H9 (cell line): ENCODE measurements at regions not wholly inside any gene's neighbourhood (a gene's known extent, or its start where the extent isn't known, plus 50 kb on each side); places are given as distances from the start of the nearest gene placed in this dataset.

Experiments
- DNase-seq: peaks from one replicate; pipeline ENCODE4 v3.0.0-alpha.2; 2017
- H2AFZ ChIP-seq: one replicate; pipeline ENCODE4 v1.6.1; 2013; ENCODE audit warnings: mild to moderate bottlenecking, low read length, control low read depth, moderate library complexity
- H2AK5ac ChIP-seq: 2 replicates; pipeline ENCODE4 v1.6.1; 2013; ENCODE audit warnings: low read length, control low read depth, mixed read lengths; ENCODE audit not compliant: insufficient read length
- H2BK120ac ChIP-seq: one replicate; pipeline ENCODE4 v1.6.1; 2013; ENCODE audit warnings: low read depth, mild to moderate bottlenecking, low read length, control low read depth, inconsistent platforms; ENCODE audit not compliant: poor library complexity, severe bottlenecking
- H2BK12ac ChIP-seq: 2 replicates; pipeline ENCODE4 v1.6.1; 2013; ENCODE audit warnings: low read length, control low read depth, mixed read lengths, low read depth; ENCODE audit not compliant: insufficient read length
- H2BK15ac ChIP-seq: 2 replicates; pipeline ENCODE4 v1.6.1; 2013; ENCODE audit warnings: low read depth, low read length, control low read depth
- H2BK20ac ChIP-seq: one replicate; pipeline ENCODE4 v1.6.1; 2013; ENCODE audit warnings: low read depth, mild to moderate bottlenecking, low read length, control low read depth, inconsistent platforms; ENCODE audit not compliant: poor library complexity, severe bottlenecking
- H2BK5ac ChIP-seq: 2 replicates; pipeline ENCODE4 v1.6.1; 2013; ENCODE audit warnings: low read length, control low read depth, mixed read lengths; ENCODE audit not compliant: insufficient read length
- H3K14ac ChIP-seq: 2 replicates; pipeline ENCODE4 v1.6.1; 2013; ENCODE audit warnings: low read length, control low read depth; ENCODE audit not compliant: insufficient read depth
- H3K18ac ChIP-seq: 2 replicates; pipeline ENCODE4 v1.6.1; 2013; ENCODE audit warnings: low read depth, mild to moderate bottlenecking, mixed read lengths, low read length, control low read depth; ENCODE audit not compliant: insufficient read length
- H3K23ac ChIP-seq: 2 replicates; pipeline ENCODE4 v1.6.1; 2013; ENCODE audit warnings: low read length, control low read depth, mixed read lengths, low read depth; ENCODE audit not compliant: insufficient read length
- H3K23me2 ChIP-seq: 2 replicates; pipeline ENCODE4 v1.6.1; 2013; ENCODE audit warnings: low read depth, mild to moderate bottlenecking, mixed read lengths, low read length, control low read depth; ENCODE audit not compliant: insufficient read length, poor library complexity, severe bottlenecking
- H3K27ac ChIP-seq: 2 replicates; pipeline ENCODE4 v1.5.1; 2013; ENCODE audit warnings: low read length, control low read depth, mixed read lengths, low read depth; ENCODE audit not compliant: insufficient read length
- H3K27me3 ChIP-seq: 2 replicates; pipeline ENCODE4 v1.6.1; 2013; ENCODE audit warnings: low read length, control low read depth, inconsistent platforms; ENCODE audit not compliant: insufficient read depth
- H3K4ac ChIP-seq: 2 replicates; pipeline ENCODE4 v1.6.1; 2013; ENCODE audit warnings: low read depth, mild to moderate bottlenecking, control low read depth, inconsistent platforms, low read length, moderate library complexity
- H3K4me1 ChIP-seq: 2 replicates; pipeline ENCODE4 v1.6.1; 2013; ENCODE audit warnings: low read length, control low read depth, inconsistent platforms; ENCODE audit not compliant: insufficient read depth
- H3K4me2 ChIP-seq: 2 replicates; pipeline ENCODE4 v1.6.1; 2013; ENCODE audit warnings: low read length, control low read depth, mixed read lengths; ENCODE audit not compliant: insufficient read length, insufficient read depth
- H3K56ac ChIP-seq: 2 replicates; pipeline ENCODE4 v1.6.1; 2013; ENCODE audit warnings: low read depth, mild to moderate bottlenecking, mixed read lengths, low read length, control low read depth; ENCODE audit not compliant: insufficient read length
- H3K79me1 ChIP-seq: 2 replicates; pipeline ENCODE4 v1.6.1; 2013; ENCODE audit warnings: low read depth, mild to moderate bottlenecking, moderate library complexity, low read length, control low read depth, inconsistent platforms; ENCODE audit not compliant: insufficient read depth, poor library complexity, severe bottlenecking
- H3K79me2 ChIP-seq: 2 replicates; pipeline ENCODE4 v1.6.1; 2013; ENCODE audit warnings: low read length, control low read depth, inconsistent platforms; ENCODE audit not compliant: insufficient read depth
- H3K9ac ChIP-seq: 2 replicates; pipeline ENCODE4 v1.6.1; 2013; ENCODE audit warnings: low read length, control low read depth, mixed read lengths; ENCODE audit not compliant: insufficient read length; ENCODE audit errors: extremely low read depth
- H3K9me3 ChIP-seq: one replicate; pipeline ENCODE4 v1.6.1; 2013; ENCODE audit warnings: low read depth, low read length, inconsistent platforms; ENCODE audit not compliant: control insufficient read depth
- H3T11ph ChIP-seq: one replicate; pipeline ENCODE4 v1.6.1; 2013; ENCODE audit warnings: mild to moderate bottlenecking, low read length, control low read depth, inconsistent platforms
- H4K20me1 ChIP-seq: one replicate; pipeline ENCODE4 v1.6.1; 2013; ENCODE audit not compliant: control insufficient read depth, insufficient read length, insufficient read depth
- H4K5ac ChIP-seq: 2 replicates; pipeline ENCODE4 v1.6.1; 2013; ENCODE audit warnings: low read depth, mild to moderate bottlenecking, mixed read lengths, low read length, control low read depth; ENCODE audit not compliant: insufficient read length
- H4K8ac ChIP-seq: replicated peaks from 2 replicates; pipeline ENCODE4 v1.6.1; 2013; ENCODE audit warnings: low read length, control low read depth, mixed read lengths, low read depth; ENCODE audit not compliant: insufficient read length
- H4K91ac ChIP-seq: 2 replicates; pipeline ENCODE4 v1.6.1; 2013; ENCODE audit warnings: low read depth, mild to moderate bottlenecking, moderate library complexity, mixed read lengths, low read length, control low read depth; ENCODE audit not compliant: insufficient read length
- H3K27ac Mint-ChIP-seq, 3 experiments: 2 replicates in 2 of 3; 3 replicates in 1 of 3; pipeline ENCODE4 v1.8.0; 2020 to 2021; ENCODE audit warnings: mixed read lengths in 3 of 3, mild to moderate bottlenecking in 1 of 3, moderate library complexity in 1 of 3
- H3K27me3 Mint-ChIP-seq: 2 replicates; pipeline ENCODE4 v1.8.0; 2021; ENCODE audit warnings: low read depth, mild to moderate bottlenecking, moderate library complexity, mixed read lengths
- H3K36me3 Mint-ChIP-seq, 3 experiments: 2 replicates in 2 of 3; 3 replicates in 1 of 3; pipeline ENCODE4 v1.8.0; 2020 to 2021; ENCODE audit warnings: low read depth in 3 of 3, mixed read lengths in 3 of 3; ENCODE audit not compliant: insufficient read depth in 1 of 3
- H3K4me1 Mint-ChIP-seq, 2 experiments: 2 replicates each; pipeline ENCODE4 v1.8.0; 2020; ENCODE audit warnings: mixed read lengths in 2 of 2
- H3K4me3 Mint-ChIP-seq, 2 experiments: 2 replicates in 1 of 2; 3 replicates in 1 of 2; pipeline ENCODE4 v1.8.0; 2020 to 2021; ENCODE audit warnings: mild to moderate bottlenecking in 2 of 2, mixed read lengths in 2 of 2, moderate library complexity in 1 of 2
- H3K9me3 Mint-ChIP-seq, 2 experiments: 2 replicates in 1 of 2; 3 replicates in 1 of 2; pipeline ENCODE4 v1.8.0; 2020; ENCODE audit warnings: mild to moderate bottlenecking in 2 of 2, mixed read lengths in 2 of 2, moderate library complexity in 1 of 2
- WGBS: extraction: QIAGEN DNeasy Blood & Tissue Kit; methylation state at CpG from one replicate; pipeline ENCODE4 v1.1.7; 2013; ENCODE audit warnings: missing lambda C conversion rate, low lambda C conversion rate, mixed read lengths; ENCODE audit not compliant: insufficient read length; ENCODE audit errors: extremely low coverage; 5-methylcytosine and 5-hydroxymethylcytosine counted together
- TF ChIP-seq, protein P1 (sequence below): fragments of 200-600 bp; sonication (generic); conservative IDR thresholded peaks from 3 replicates; pipeline ENCODE4 v1.8.0; 2021; ENCODE audit warnings: antibody characterized with exemption, mild to moderate bottlenecking

DNA sequence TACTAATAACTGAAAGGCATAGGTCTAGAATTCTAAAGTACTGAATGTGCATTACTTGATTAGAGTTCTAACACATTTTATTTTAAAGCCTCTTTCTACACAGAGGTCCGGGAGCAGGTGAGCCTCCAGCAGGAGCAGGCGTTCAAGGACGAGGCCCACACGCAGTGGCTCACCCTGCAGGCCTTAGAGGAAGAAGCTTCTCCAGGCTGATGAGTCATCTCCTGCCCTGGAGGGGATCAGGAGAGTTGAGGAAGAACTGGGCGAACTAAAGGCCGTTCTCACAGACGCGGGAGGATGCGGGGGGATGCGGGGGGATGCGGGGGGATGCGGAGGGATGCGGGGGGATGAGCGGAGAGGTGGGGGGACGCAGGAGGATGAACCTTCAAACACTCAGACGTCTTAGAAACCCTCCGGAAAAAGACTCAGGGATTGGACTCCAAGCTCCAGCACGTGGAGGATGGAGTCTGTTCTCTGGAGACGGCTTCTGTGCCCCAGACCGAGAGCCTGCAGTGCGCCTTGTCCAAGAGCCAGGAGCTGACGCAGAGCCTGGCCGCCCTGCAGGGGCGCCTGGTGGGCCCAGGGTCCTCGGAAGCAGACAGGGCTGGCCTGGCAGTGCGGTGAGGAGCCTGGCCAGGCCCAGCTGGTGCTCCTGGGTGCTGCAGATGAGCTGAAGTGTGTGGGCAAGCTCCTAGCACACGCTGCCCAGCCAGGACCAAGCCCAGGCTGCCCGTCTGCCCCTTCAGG is 433.7 kb upstream of the TPK1 start:
- H2BK120ac ChIP-seq, result no peak overlapping the region
- no peak overlapping the region for H3K14ac ChIP-seq
- no peak overlapping the region for H3K4me2 ChIP-seq
- H4K91ac ChIP-seq, result no peak overlapping the region
- H2AK5ac ChIP-seq, result no peak overlapping the region
- no peak overlapping the region for H2BK12ac ChIP-seq
- peak; percentile 32 for DNase-seq
- H2BK20ac ChIP-seq, result no peak overlapping the region
- H3K79me1 ChIP-seq, result no peaks in the 10 kb centered on the region
- H3K9ac ChIP-seq, result no peak overlapping the region
- no peaks in the 10 kb centered on the region for H4K20me1 ChIP-seq
- H2BK15ac ChIP-seq, result no peak overlapping the region
- no CpG with 5 or more reads among the region's 28 CpGs for WGBS
- H3K18ac ChIP-seq, result no peak overlapping the region
- H2AFZ ChIP-seq, result no peak overlapping the region
- no peak overlapping the region for H4K5ac ChIP-seq
- no peak overlapping the region for H3K23ac ChIP-seq
- no peak overlapping the region for H4K8ac ChIP-seq
- Mint-ChIP-seq H3K27me3 (no peaks in the 10 kb centered on the region), H3K27ac (no peak overlapping the region), H3K4me1 (no peaks in the 10 kb centered on the region), H3K36me3 (peaks cover 0 to 7% (median 0%) of the 10 kb centered on the region in 3 experiments; a peak in 2 of 7 replicates), H3K4me3 (no peak overlapping the region), H3K9me3 (peaks cover 12 to 18% of the 10 kb centered on the region in 2 experiments; a peak in 4 of 5 replicates)
- no peaks in the 10 kb centered on the region for H3K4me1 ChIP-seq
- no peaks in the 10 kb centered on the region for H3K79me2 ChIP-seq
- TF ChIP-seq, protein P1, sequence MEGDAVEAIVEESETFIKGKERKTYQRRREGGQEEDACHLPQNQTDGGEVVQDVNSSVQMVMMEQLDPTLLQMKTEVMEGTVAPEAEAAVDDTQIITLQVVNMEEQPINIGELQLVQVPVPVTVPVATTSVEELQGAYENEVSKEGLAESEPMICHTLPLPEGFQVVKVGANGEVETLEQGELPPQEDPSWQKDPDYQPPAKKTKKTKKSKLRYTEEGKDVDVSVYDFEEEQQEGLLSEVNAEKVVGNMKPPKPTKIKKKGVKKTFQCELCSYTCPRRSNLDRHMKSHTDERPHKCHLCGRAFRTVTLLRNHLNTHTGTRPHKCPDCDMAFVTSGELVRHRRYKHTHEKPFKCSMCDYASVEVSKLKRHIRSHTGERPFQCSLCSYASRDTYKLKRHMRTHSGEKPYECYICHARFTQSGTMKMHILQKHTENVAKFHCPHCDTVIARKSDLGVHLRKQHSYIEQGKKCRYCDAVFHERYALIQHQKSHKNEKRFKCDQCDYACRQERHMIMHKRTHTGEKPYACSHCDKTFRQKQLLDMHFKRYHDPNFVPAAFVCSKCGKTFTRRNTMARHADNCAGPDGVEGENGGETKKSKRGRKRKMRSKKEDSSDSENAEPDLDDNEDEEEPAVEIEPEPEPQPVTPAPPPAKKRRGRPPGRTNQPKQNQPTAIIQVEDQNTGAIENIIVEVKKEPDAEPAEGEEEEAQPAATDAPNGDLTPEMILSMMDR, result no peak
- H3K27me3 ChIP-seq, result no peaks in the 10 kb centered on the region
- no peak overlapping the region for H3K4ac ChIP-seq
- no peak overlapping the region for H3K27ac ChIP-seq
- H3K9me3 ChIP-seq, result no peaks in the 10 kb centered on the region
- no peak overlapping the region for H3T11ph ChIP-seq
- no peak overlapping the region for H2BK5ac ChIP-seq
- no peak overlapping the region for H3K56ac ChIP-seq
- H3K23me2 ChIP-seq, result no peaks in the 10 kb centered on the region
